ENCODE measurements at regions not wholly inside any gene's neighbourhood (a gene's known extent, or its start where the extent isn't known, plus 50 kb on each side); places are given as distances from the start of the nearest gene placed in this dataset.
"Not testable (repeated sequence)": the region's sequence is repeated elsewhere in the genome, so short reads cannot be mapped to it uniquely, and the experiment has no call there.

GRCh38 chr16:19980632-19981265 is 92.9 kb downstream of the GPR139 start:
- DNase-seq = no peak

- DNase-seq = no peak
Observed at GRCh38 chr16:19979638-19980037, 94.1 kb downstream of the GPR139 start.

GRCh38 chr16:19974607-19975006 is 90.0 kb upstream of the GPRC5B start:
- DNase-seq = no peak

GRCh38 chr16:19972111-19972510 is 87.5 kb upstream of the GPRC5B start:
- no peak for DNase-seq

GRCh38 chr16:19968891-19969683 is 84.4 kb upstream of the GPRC5B start:
- DNase-seq = peak; percentile 79

- no peak for DNase-seq
Observed at GRCh38 chr16:19967963-19968362, 83.3 kb upstream of the GPRC5B start.

DNA sequence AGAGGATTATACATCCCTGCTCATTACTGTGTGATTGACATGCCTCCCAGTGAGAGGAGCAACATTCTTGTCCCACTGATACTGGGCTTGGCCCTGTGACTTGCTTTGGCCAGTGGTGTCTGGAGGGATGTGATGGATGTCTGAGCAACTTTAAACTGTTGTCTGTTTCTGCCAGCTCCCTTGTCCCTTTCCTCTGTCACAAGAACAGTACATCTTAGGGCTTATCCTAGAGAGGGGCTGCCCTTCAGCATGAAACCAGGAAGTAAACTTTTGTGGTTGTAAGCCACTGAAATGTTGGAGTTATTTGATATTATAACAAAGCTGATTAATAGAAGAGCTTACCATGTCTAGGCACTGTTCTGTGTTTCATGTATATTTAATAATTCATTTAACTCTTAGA is 82.9 kb upstream of the GPRC5B start:
- no peak for DNase-seq

GRCh38 chr16:19963301-19963700 is 78.7 kb upstream of the GPRC5B start:
- peak; percentile 92 for DNase-seq

DNA sequence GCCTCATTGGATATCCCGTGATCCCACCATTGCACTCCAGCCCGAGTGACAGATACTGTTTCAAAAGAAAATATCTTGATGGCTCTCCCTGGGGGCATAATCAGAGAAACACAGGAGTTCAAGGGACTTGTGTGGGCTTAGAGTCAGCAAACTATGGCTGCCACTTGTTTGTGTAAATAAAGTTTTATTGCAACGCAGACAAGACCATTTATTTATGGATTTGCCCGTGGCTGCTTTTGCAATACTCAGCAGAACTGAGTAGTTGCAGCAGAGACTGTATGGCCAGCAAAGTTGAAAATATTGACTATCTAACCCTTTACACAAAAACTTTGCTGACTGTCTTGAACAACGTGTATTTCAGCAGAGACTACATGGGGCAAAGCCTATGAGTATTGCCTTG is 75.5 kb upstream of the GPRC5B start:
- DNase-seq = no peak

- no peak for DNase-seq
Observed at GRCh38 chr16:19959736-19960135, 75.1 kb upstream of the GPRC5B start.

GRCh38 chr16:19955896-19956295 is 71.2 kb upstream of the GPRC5B start:
- not testable (repeated sequence) for DNase-seq

GRCh38 chr16:19955084-19955483 is 70.4 kb upstream of the GPRC5B start:
- DNase-seq = not testable (repeated sequence)

DNA sequence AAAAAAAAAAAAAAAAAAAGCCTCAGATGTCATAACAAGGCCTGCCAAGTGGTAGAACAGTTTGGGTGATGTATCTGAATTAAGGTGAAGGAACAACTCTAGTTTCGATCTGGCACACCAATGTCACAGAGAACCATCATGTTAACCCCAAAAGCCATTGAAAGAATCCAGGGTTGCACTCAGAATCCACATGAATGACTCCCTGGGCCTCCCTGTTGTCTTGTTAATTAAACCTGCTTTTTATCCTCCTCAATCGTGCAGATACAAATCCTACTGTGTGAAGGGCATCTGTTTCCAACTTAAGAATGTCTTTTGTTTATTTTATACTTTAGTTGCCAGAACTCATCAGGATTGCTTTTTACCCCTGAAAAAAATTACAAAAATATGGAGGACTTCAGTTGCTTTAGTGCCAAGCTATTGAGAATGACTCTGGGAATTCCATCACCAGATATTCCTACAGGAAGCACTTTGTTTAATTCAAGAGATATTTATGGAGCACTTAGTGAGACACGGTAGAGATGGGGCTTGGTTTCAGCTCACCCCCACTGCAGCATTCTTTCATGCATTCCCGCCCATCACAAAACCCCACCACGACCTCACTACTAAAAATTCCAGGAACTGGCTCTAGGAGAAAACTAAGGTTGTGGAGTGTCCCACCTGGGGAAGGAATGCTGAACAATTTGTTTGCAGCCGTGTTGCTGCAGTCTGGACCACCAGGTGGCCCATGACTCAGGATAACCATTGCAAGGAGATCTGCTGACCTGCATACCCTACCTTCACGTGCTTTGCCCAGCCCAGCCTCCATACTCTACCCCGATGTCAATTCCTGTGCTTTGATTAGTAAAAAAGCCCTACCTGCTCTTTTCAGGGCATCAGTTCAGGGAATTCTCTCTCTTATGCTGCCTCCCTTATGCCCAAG is 63.8 kb upstream of the GPRC5B start:
- DNase-seq = no peak

- DNase-seq = no peak
Observed at GRCh38 chr16:19945934-19946333, 61.3 kb upstream of the GPRC5B start.

DNA sequence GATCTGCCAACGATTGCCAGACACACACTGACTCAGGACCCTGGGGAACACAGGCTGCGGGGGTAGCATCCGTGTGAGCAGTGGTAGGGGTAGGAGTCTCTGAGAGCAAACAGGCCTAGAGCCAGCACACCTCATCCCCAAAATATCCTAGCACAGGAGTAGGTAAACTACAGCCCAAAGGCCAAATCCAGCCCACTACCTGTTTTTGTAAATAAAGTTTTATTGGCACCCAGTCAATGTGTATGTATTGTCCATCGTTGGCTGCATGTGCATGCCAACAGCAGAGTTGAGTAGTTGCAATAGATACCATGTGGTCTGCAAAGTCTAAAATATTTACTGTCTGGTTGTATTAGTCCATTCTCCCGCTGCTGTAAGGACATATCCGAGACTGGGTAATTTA is 55.5 kb upstream of the GPRC5B start:
- no peak for DNase-seq

- no peak for DNase-seq
Observed at GRCh38 chr16:19939553-19939952, 54.9 kb upstream of the GPRC5B start.

DNA sequence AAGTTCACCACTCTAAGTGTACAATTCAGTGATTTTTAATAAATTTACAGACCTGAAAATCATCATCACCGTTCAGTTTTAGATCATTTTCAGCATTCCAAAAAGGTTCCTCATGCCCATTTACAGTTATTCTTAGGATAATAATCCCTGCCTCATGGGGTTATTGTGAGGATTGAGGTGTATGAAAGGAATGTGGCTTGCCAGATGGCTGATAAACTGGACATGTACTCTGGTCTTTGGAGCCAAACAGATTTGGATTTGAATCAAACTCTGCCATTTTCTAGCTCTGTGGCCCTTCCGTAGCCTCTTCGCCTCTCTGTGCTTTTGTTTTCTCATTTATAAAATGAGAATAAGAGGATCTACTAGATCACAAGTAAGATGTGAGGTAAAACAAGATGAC is 53.9 kb upstream of the GPRC5B start:
- DNase-seq = no peak

DNA sequence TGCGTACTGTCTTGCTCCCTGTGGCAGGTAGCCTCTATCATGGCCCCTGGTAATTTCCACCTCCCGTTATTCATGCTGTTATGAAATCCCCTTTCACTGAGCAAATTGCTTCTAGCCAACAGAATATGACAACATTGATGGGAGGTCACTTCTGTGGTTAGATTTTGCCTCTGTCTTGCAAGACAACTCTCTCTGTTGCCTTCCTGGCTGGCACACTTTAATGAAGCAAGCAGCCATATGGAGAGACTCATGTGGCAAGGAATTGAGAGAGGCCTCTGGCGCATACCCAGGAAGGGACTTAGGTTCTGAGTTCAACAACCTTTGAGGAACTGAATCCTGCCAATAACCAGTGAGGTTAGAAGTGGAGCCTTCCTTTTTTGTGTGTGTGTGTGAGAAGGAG is 51.8 kb upstream of the GPRC5B start:
- no peak for DNase-seq

DNA sequence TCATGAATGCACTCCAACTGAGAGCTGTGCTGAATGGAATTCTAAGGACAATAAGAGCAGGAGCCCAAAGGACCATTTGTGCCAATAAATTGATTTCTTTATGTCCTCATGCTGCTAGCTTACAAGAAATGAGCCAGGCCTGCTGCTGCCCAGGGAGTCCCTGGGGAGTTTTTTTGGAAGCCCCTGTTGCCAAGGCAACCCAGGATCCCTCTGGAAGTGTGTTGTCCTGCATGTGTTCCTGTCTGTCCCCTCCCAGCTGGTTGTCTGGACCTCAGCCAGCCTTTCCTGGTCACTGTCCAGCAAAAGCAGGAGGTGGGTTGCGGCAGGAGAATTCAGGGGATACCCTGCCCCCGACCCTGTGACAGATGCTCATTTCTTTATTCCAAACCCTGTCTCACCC is 51.0 kb upstream of the GPRC5B start:
- DNase-seq = no peak

All from NCI-H2029 (cell line).